NT2/D1 (cell line): ENCODE measurements at regions not wholly inside any gene's neighbourhood (a gene's known extent, or its start where the extent isn't known, plus 50 kb on each side); places are given as distances from the start of the nearest gene placed in this dataset.

Experiments used
- SUZ12 ChIP-seq: IDR thresholded peaks from 2 replicates; pipeline ENCODE4 v1.6.1; 2011; ENCODE audit not compliant: insufficient read length, insufficient read depth; ENCODE audit errors: extremely low read depth
- YY1 ChIP-seq: IDR thresholded peaks from 2 replicates; pipeline ENCODE4 v1.6.1; 2011; ENCODE audit not compliant: insufficient read length, insufficient read depth
- ZNF274 ChIP-seq: IDR thresholded peaks from 2 replicates; pipeline ENCODE4 v1.6.1; 2011; ENCODE audit warnings: mild to moderate bottlenecking, low read depth, low read length

DNA sequence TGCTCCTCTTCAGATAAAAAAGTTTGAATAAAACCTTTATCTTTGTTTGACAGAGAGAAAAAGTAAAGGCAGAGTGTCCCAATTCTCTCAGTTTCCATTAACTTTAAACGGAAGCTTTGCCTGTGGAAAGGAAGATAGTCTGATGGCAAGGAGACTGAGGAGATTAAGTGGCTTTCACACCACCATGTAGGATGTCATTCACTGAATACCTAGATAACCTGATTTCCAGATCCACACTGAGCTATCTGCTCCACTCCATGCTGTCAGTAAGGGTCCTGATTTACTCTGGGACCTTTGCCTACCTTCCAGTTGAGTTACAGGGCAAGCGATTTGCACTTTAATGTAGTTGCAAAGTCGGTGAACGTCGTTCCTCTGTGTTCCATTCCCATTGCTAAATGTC is 233.4 kb upstream of the TBL1XR1 start:
- TF ChIP-seq YY1 (no peak), ZNF274 (no peak), SUZ12 (no peak)
